ENCODE measurements at regions not wholly inside any gene's neighbourhood (a gene's known extent, or its start where the extent isn't known, plus 50 kb on each side); places are given as distances from the start of the nearest gene placed in this dataset.

- Histone ChIP-seq H3K27ac (ENCODE audit: low read length) (no peak overlapping the region), H3K9ac (ENCODE audit: low read length) (no peak overlapping the region), H4K20me1 (ENCODE audit: insufficient read depth, low read depth, low read length) (no peaks in the 10 kb centered on the region), H3K4me3 (ENCODE audit: low read length) (no peak overlapping the region), H3K4me1 (ENCODE audit: low read length) (no peaks in the 10 kb centered on the region), H3K36me3 (ENCODE audit: insufficient read depth, low read length) (no peaks in the 10 kb centered on the region), H3K79me2 (ENCODE audit: low read length) (no peaks in the 10 kb centered on the region), H3K27me3 (ENCODE audit: low read length) (no peaks in the 10 kb centered on the region), H3K9me3 (ENCODE audit: low read length) (peaks cover 8% of the 10 kb centered on the region), H3K4me2 (ENCODE audit: low read depth, low read length, poor library complexity, severe bottlenecking) (no peak overlapping the region), H2AFZ (ENCODE audit: low read length) (no peak overlapping the region), H3K9me2 (replicated peaks; ENCODE audit: insufficient read depth, low read length) (no peaks in the 10 kb centered on the region)
- no peak for DNase-seq
Observed at GRCh38 chr5:3217771-3218495, 377.7 kb upstream of the IRX1 start.

- H4K20me1 ChIP-seq (ENCODE audit: insufficient read depth, low read depth, low read length), result no peaks in the 10 kb centered on the region
- no peaks in the 10 kb centered on the region for H3K36me3 ChIP-seq (ENCODE audit: insufficient read depth, low read length)
- no peak overlapping the region for H3K9ac ChIP-seq (ENCODE audit: low read length)
- peaks cover 8% of the 10 kb centered on the region for H3K9me3 ChIP-seq (ENCODE audit: low read length)
- no peak overlapping the region for H2AFZ ChIP-seq (ENCODE audit: low read length)
- no peak overlapping the region for H3K4me2 ChIP-seq (ENCODE audit: low read depth, low read length, poor library complexity, severe bottlenecking)
- no peaks in the 10 kb centered on the region for H3K27me3 ChIP-seq (ENCODE audit: low read length)
- H3K4me1 ChIP-seq (ENCODE audit: low read length), result no peaks in the 10 kb centered on the region
- H3K9me2 ChIP-seq (replicated peaks; ENCODE audit: insufficient read depth, low read length), result no peaks in the 10 kb centered on the region
- no peak overlapping the region for H3K4me3 ChIP-seq (ENCODE audit: low read length)
- no peak overlapping the region for H3K27ac ChIP-seq (ENCODE audit: low read length)
- no peak for DNase-seq
- H3K79me2 ChIP-seq (ENCODE audit: low read length), result no peaks in the 10 kb centered on the region
Observed at GRCh38 chr5:3217114-3217513, 378.5 kb upstream of the IRX1 start.

- Histone ChIP-seq H3K9ac (ENCODE audit: low read length) (no peak overlapping the region), H3K4me2 (ENCODE audit: low read depth, low read length, poor library complexity, severe bottlenecking) (no peak overlapping the region), H3K9me3 (ENCODE audit: low read length) (peaks cover 15% of the 10 kb centered on the region)
Observed at GRCh38 chr5:3216386-3216785, 379.2 kb upstream of the IRX1 start.

GRCh38 chr5:3214838-3215374, 380.7 kb upstream of the IRX1 start:
- no peak for DNase-seq
- Histone ChIP-seq H3K9ac (ENCODE audit: low read length) (no peak overlapping the region), H3K4me2 (ENCODE audit: low read depth, low read length, poor library complexity, severe bottlenecking) (no peak overlapping the region), H3K27me3 (ENCODE audit: low read length) (no peaks in the 10 kb centered on the region), H3K36me3 (ENCODE audit: insufficient read depth, low read length) (no peaks in the 10 kb centered on the region), H3K9me3 (ENCODE audit: low read length) (peaks cover 16% of the 10 kb centered on the region), H3K9me2 (replicated peaks; ENCODE audit: insufficient read depth, low read length) (no peaks in the 10 kb centered on the region), H3K4me1 (ENCODE audit: low read length) (no peaks in the 10 kb centered on the region), H3K79me2 (ENCODE audit: low read length) (no peaks in the 10 kb centered on the region), H3K4me3 (ENCODE audit: low read length) (no peak overlapping the region), H4K20me1 (ENCODE audit: insufficient read depth, low read depth, low read length) (no peaks in the 10 kb centered on the region), H2AFZ (ENCODE audit: low read length) (no peak overlapping the region), H3K27ac (ENCODE audit: low read length) (no peak overlapping the region)

More at GRCh38 chr5:3216386-3216785, 379.2 kb upstream of the IRX1 start:
- Histone ChIP-seq H3K27me3 (ENCODE audit: low read length) (no peaks in the 10 kb centered on the region), H4K20me1 (ENCODE audit: insufficient read depth, low read depth, low read length) (no peaks in the 10 kb centered on the region), H2AFZ (ENCODE audit: low read length) (no peak overlapping the region), H3K9me2 (replicated peaks; ENCODE audit: insufficient read depth, low read length) (no peaks in the 10 kb centered on the region), H3K36me3 (ENCODE audit: insufficient read depth, low read length) (no peaks in the 10 kb centered on the region), H3K4me1 (ENCODE audit: low read length) (no peaks in the 10 kb centered on the region), H3K27ac (ENCODE audit: low read length) (no peak overlapping the region), H3K4me3 (ENCODE audit: low read length) (no peak overlapping the region), H3K79me2 (ENCODE audit: low read length) (no peaks in the 10 kb centered on the region)
- no peak for DNase-seq

GRCh38 chr5:3214396-3214795, 381.2 kb upstream of the IRX1 start:
- Histone ChIP-seq H4K20me1 (ENCODE audit: insufficient read depth, low read depth, low read length) (no peaks in the 10 kb centered on the region), H3K9me2 (replicated peaks; ENCODE audit: insufficient read depth, low read length) (no peaks in the 10 kb centered on the region), H3K4me1 (ENCODE audit: low read length) (no peaks in the 10 kb centered on the region), H3K36me3 (ENCODE audit: insufficient read depth, low read length) (no peaks in the 10 kb centered on the region), H3K27me3 (ENCODE audit: low read length) (no peaks in the 10 kb centered on the region), H2AFZ (ENCODE audit: low read length) (no peak overlapping the region), H3K4me3 (ENCODE audit: low read length) (no peak overlapping the region), H3K27ac (ENCODE audit: low read length) (no peak overlapping the region), H3K79me2 (ENCODE audit: low read length) (no peaks in the 10 kb centered on the region), H3K9ac (ENCODE audit: low read length) (no peak overlapping the region), H3K4me2 (ENCODE audit: low read depth, low read length, poor library complexity, severe bottlenecking) (no peak overlapping the region), H3K9me3 (ENCODE audit: low read length) (peaks cover 20% of the 10 kb centered on the region)
- no peak for DNase-seq

- Histone ChIP-seq H3K27me3 (ENCODE audit: low read length) (no peaks in the 10 kb centered on the region), H3K4me2 (ENCODE audit: low read depth, low read length, poor library complexity, severe bottlenecking) (no peak overlapping the region), H2AFZ (ENCODE audit: low read length) (no peak overlapping the region), H3K79me2 (ENCODE audit: low read length) (no peaks in the 10 kb centered on the region), H3K9ac (ENCODE audit: low read length) (no peak overlapping the region), H3K27ac (ENCODE audit: low read length) (no peak overlapping the region), H3K36me3 (ENCODE audit: insufficient read depth, low read length) (no peaks in the 10 kb centered on the region), H4K20me1 (ENCODE audit: insufficient read depth, low read depth, low read length) (no peaks in the 10 kb centered on the region), H3K9me2 (replicated peaks; ENCODE audit: insufficient read depth, low read length) (no peaks in the 10 kb centered on the region), H3K4me3 (ENCODE audit: low read length) (no peak overlapping the region), H3K9me3 (ENCODE audit: low read length) (peaks cover 22% of the 10 kb centered on the region), H3K4me1 (ENCODE audit: low read length) (no peaks in the 10 kb centered on the region)
- no peak for DNase-seq
Observed at GRCh38 chr5:3212869-3213268, 382.8 kb upstream of the IRX1 start.

- Histone ChIP-seq H2AFZ (ENCODE audit: low read length) (no peak overlapping the region), H3K9ac (ENCODE audit: low read length) (no peak overlapping the region), H3K4me1 (ENCODE audit: low read length) (no peaks in the 10 kb centered on the region), H3K4me2 (ENCODE audit: low read depth, low read length, poor library complexity, severe bottlenecking) (no peak overlapping the region), H3K9me3 (ENCODE audit: low read length) (peaks cover 26% of the 10 kb centered on the region), H3K9me2 (replicated peaks; ENCODE audit: insufficient read depth, low read length) (no peaks in the 10 kb centered on the region), H3K4me3 (ENCODE audit: low read length) (no peak overlapping the region), H3K27me3 (ENCODE audit: low read length) (no peaks in the 10 kb centered on the region), H4K20me1 (ENCODE audit: insufficient read depth, low read depth, low read length) (no peaks in the 10 kb centered on the region), H3K36me3 (ENCODE audit: insufficient read depth, low read length) (no peaks in the 10 kb centered on the region), H3K79me2 (ENCODE audit: low read length) (no peaks in the 10 kb centered on the region), H3K27ac (ENCODE audit: low read length) (no peak overlapping the region)
- DNase-seq, result no peak
Observed at GRCh38 chr5:3210531-3210930, 385.1 kb upstream of the IRX1 start.

- DNase-seq, result no peak
- H3K27me3 ChIP-seq (ENCODE audit: low read length), result no peaks in the 10 kb centered on the region
- H4K20me1 ChIP-seq (ENCODE audit: insufficient read depth, low read depth, low read length), result no peaks in the 10 kb centered on the region
Observed at GRCh38 chr5:3209918-3210317, 385.7 kb upstream of the IRX1 start.

More at GRCh38 chr5:3209918-3210317, 385.7 kb upstream of the IRX1 start:
- H3K79me2 ChIP-seq (ENCODE audit: low read length), result no peaks in the 10 kb centered on the region
- no peak overlapping the region for H3K4me2 ChIP-seq (ENCODE audit: low read depth, low read length, poor library complexity, severe bottlenecking)
- no peak overlapping the region for H3K4me3 ChIP-seq (ENCODE audit: low read length)
- H3K36me3 ChIP-seq (ENCODE audit: insufficient read depth, low read length), result no peaks in the 10 kb centered on the region
- H3K9ac ChIP-seq (ENCODE audit: low read length), result no peak overlapping the region
- H3K4me1 ChIP-seq (ENCODE audit: low read length), result no peaks in the 10 kb centered on the region
- H3K9me3 ChIP-seq (ENCODE audit: low read length), result peaks cover 23% of the 10 kb centered on the region
- no peak overlapping the region for H3K27ac ChIP-seq (ENCODE audit: low read length)
- H3K9me2 ChIP-seq (replicated peaks; ENCODE audit: insufficient read depth, low read length), result no peaks in the 10 kb centered on the region
- H2AFZ ChIP-seq (ENCODE audit: low read length), result no peak overlapping the region

Measured in Karpas-422 (cell line).